ENCODE measurements at regions not wholly inside any gene's neighbourhood (a gene's known extent, or its start where the extent isn't known, plus 50 kb on each side); places are given as distances from the start of the nearest gene placed in this dataset.

DNA sequence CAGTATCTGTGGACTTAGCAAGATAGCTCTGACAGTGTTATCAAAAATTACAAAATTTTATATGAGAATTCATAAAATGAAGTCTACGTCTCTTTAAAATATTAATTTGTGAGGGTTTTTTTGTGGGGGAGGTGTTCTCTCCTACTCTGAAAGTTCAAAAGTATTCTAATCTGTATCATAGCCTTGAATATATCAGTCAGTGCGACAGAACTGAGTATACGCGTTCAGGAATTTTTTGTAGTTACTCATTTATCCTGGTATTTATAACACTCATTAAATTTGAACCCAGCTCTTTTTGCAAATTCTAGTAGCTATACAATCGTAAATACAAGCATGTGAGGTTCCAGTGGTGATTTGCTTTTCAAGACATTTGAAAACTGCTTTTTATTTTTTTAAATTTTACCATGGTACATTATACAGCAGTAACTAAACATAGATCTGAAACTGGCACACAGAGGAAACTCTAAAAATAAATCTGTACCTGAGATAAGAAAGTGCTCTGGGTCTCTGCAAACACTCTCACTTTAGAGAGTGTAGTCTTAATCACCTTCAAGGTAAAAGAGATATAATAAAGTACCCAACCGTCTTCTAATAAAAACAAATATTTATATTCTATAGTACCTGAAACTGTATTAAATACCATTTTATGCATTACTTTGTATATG, 178.4 kb upstream of the ADAMTS5 start:
- H3K36me3 ChIP-seq = no peaks in the 10 kb centered on the region
- no peak for TF ChIP-seq POLR2A (IDR thresholded peaks at IDR 0.05)
- TF ChIP-seq, protein P1, sequence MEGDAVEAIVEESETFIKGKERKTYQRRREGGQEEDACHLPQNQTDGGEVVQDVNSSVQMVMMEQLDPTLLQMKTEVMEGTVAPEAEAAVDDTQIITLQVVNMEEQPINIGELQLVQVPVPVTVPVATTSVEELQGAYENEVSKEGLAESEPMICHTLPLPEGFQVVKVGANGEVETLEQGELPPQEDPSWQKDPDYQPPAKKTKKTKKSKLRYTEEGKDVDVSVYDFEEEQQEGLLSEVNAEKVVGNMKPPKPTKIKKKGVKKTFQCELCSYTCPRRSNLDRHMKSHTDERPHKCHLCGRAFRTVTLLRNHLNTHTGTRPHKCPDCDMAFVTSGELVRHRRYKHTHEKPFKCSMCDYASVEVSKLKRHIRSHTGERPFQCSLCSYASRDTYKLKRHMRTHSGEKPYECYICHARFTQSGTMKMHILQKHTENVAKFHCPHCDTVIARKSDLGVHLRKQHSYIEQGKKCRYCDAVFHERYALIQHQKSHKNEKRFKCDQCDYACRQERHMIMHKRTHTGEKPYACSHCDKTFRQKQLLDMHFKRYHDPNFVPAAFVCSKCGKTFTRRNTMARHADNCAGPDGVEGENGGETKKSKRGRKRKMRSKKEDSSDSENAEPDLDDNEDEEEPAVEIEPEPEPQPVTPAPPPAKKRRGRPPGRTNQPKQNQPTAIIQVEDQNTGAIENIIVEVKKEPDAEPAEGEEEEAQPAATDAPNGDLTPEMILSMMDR (IDR thresholded peaks at IDR 0.05) = no peak
- intact Hi-C loops (cut with DNase I; ENCODE audit: low total_unique reads) = no loop called here
- H3K27ac ChIP-seq = no peak overlapping the region
- H3K4me3 ChIP-seq = no peak overlapping the region
- no peaks in the 10 kb centered on the region for H3K4me1 ChIP-seq
- H3K9me3 ChIP-seq = no peaks in the 10 kb centered on the region
- H3K27me3 ChIP-seq = no peaks in the 10 kb centered on the region
- DNase-seq = no peak

DNA sequence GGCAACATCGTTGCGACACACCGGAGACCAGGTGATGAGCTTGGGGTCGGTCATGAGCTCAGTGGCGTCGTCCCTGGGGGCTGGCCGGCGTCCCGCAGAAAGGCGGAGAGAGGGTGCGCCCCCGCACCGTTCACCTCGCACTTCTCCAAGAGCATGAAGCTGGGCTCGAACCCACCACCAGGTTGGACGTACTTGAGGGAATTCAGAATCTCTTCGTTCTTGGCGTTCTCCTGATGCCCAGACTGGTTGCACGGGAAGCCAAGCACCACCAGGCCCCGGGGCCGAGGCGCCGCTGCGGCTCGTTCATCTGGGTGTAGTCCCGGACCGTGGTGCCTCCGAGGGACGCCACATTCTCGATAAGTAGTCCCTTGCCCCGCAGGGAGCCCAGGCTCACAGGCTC, 176.6 kb upstream of the ADAMTS5 start:
- Histone ChIP-seq H3K27me3 (no peaks in the 10 kb centered on the region), H3K9me3 (no peaks in the 10 kb centered on the region), H3K36me3 (no peaks in the 10 kb centered on the region), H3K4me3 (no peak overlapping the region), H3K4me1 (no peaks in the 10 kb centered on the region), H3K27ac (no peak overlapping the region)
- intact Hi-C loops (cut with DNase I; ENCODE audit: low total_unique reads) = no loop called here
- TF ChIP-seq POLR2A (IDR thresholded peaks at IDR 0.05) = no peak
- TF ChIP-seq, protein P1 (IDR thresholded peaks at IDR 0.05) = no peak
- no peak for DNase-seq

DNA sequence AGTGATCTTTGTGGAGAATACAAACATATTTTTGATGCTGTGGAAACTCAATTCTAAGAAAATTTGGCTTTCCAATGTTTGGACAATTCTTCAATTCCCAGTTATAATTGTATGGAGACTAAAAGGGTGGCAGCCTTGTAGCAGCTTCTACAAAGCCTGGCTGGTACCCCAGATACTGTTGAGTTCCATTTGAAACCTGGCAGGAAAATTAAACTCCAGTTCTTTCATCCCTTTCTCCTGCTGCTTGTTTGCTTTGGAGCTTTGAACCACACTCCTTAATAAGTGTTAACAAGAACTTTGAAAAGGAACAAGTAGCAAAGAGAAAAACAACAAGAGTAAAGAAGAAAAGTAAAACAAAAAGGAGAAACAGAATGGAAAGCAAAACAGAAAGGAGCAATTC, 172.6 kb upstream of the ADAMTS5 start:
- Histone ChIP-seq H3K27me3 (no peaks in the 10 kb centered on the region), H3K27ac (no peak overlapping the region), H3K4me1 (no peaks in the 10 kb centered on the region), H3K36me3 (no peaks in the 10 kb centered on the region), H3K9me3 (no peaks in the 10 kb centered on the region), H3K4me3 (no peak overlapping the region)
- intact Hi-C loops (cut with DNase I; ENCODE audit: low total_unique reads) = no loop called here
- no peak for DNase-seq
- TF ChIP-seq, protein P1 (IDR thresholded peaks at IDR 0.05) = no peak
- TF ChIP-seq POLR2A (IDR thresholded peaks at IDR 0.05) = no peak

DNA sequence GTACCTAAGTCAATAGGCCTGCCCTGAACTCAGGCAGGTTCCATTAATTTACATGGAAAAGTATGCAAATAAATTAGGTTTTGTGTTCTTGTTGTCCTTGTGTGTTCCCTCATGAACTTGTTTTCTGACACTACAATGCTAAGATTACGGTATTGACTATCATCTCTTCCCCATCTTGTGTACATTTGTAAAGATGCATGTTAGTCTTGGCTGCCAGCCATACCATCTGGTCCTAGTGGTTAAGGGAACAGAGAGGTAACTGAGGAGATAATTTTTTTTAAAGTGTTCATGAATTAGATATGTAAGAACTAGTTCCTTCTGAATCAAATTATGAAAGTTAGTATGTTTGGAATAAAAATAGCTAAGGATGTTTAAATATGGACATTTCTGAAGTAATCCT, 167.6 kb upstream of the ADAMTS5 start:
- Histone ChIP-seq H3K4me1 (no peaks in the 10 kb centered on the region), H3K9me3 (no peaks in the 10 kb centered on the region), H3K27ac (no peak overlapping the region), H3K27me3 (no peaks in the 10 kb centered on the region), H3K36me3 (no peaks in the 10 kb centered on the region), H3K4me3 (no peak overlapping the region)
- intact Hi-C loops (cut with DNase I; ENCODE audit: low total_unique reads) = no loop called here
- TF ChIP-seq, protein P1 (IDR thresholded peaks at IDR 0.05) = no peak
- no peak for TF ChIP-seq POLR2A (IDR thresholded peaks at IDR 0.05)
- DNase-seq = no peak

DNA sequence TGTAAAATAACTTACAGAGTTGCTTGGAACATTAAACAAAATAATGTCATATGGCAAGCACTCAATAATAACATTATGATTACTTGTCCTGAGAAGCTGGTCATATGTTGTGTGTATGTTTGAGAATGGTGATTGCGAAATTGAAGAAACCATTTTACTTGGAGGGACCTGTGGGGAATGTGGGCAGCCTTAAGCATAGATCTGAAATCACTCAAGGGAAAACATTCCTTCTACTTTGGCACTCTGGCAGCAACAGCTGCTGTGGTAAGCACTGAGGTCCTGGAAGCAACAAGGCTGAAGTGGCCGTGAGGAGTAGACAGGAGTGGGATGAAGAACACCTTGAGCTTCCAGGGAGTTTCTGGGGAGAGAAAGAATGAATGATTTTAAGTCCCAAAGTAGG, 165.4 kb upstream of the ADAMTS5 start:
- Histone ChIP-seq H3K27ac (no peak overlapping the region), H3K4me1 (no peaks in the 10 kb centered on the region), H3K36me3 (no peaks in the 10 kb centered on the region), H3K9me3 (no peaks in the 10 kb centered on the region), H3K27me3 (no peaks in the 10 kb centered on the region), H3K4me3 (no peak overlapping the region)
- intact Hi-C loops (cut with DNase I; ENCODE audit: low total_unique reads) = no loop called here
- TF ChIP-seq POLR2A (IDR thresholded peaks at IDR 0.05) = no peak
- TF ChIP-seq, protein P1 (IDR thresholded peaks at IDR 0.05) = no peak
- DNase-seq = no peak

Measured in uterus (tissue), 3 donors.